ENCODE measurements at regions not wholly inside any gene's neighbourhood (a gene's known extent, or its start where the extent isn't known, plus 50 kb on each side); places are given as distances from the start of the nearest gene placed in this dataset.
A peak's percentile ranks its signal among the peaks of the same experiment; 100 is the strongest.
"Not testable (repeated sequence)": the region's sequence is repeated elsewhere in the genome, so short reads cannot be mapped to it uniquely, and the experiment has no call there.

GRCh38 chr2:75915851-75916634, 205.3 kb upstream of the GCFC2 start:
- no peak for DNase-seq (ENCODE audit: low spot score)

GRCh38 chr2:75896779-75897366, 186.2 kb upstream of the GCFC2 start:
- peak; percentile 69 for DNase-seq (ENCODE audit: low spot score)

- DNase-seq (ENCODE audit: low spot score): no peak
Observed at GRCh38 chr2:75894170-75894569, 183.5 kb upstream of the GCFC2 start.

- no peak for DNase-seq (ENCODE audit: low spot score)
Observed at GRCh38 chr2:75892490-75892889, 181.8 kb upstream of the GCFC2 start.

GRCh38 chr2:75882530-75882929, 171.8 kb upstream of the GCFC2 start:
- no peak for DNase-seq (ENCODE audit: low spot score)

- not testable (repeated sequence) for DNase-seq (ENCODE audit: low spot score)
Observed at GRCh38 chr2:75875606-75876005, 164.9 kb upstream of the GCFC2 start.

- not testable (repeated sequence) for DNase-seq (ENCODE audit: low spot score)
Observed at GRCh38 chr2:75871762-75872614, 161.3 kb upstream of the GCFC2 start.

- DNase-seq (ENCODE audit: low spot score): no peak
Observed at GRCh38 chr2:75870651-75871137, 160.0 kb upstream of the GCFC2 start.

- no peak for DNase-seq (ENCODE audit: low spot score)
Observed at GRCh38 chr2:75870133-75870532, 159.4 kb upstream of the GCFC2 start.

GRCh38 chr2:75865702-75866101, 155.0 kb upstream of the GCFC2 start:
- DNase-seq (ENCODE audit: low spot score): no peak

GRCh38 chr2:75865083-75865482, 154.4 kb upstream of the GCFC2 start:
- no peak for DNase-seq (ENCODE audit: low spot score)

GRCh38 chr2:75862547-75862946, 151.8 kb upstream of the GCFC2 start:
- no peak for DNase-seq (ENCODE audit: low spot score)

GRCh38 chr2:75853436-75853835, 142.7 kb upstream of the GCFC2 start:
- DNase-seq (ENCODE audit: low spot score): no peak

- DNase-seq (ENCODE audit: low spot score): no peak
Observed at GRCh38 chr2:75852639-75853038, 141.9 kb upstream of the GCFC2 start.

- DNase-seq (ENCODE audit: low spot score): no peak
Observed at GRCh38 chr2:75846683-75847190, 136.0 kb upstream of the GCFC2 start.

- DNase-seq (ENCODE audit: low spot score): no peak
Observed at GRCh38 chr2:75844651-75845050, 133.9 kb upstream of the GCFC2 start.

- DNase-seq (ENCODE audit: low spot score): peak; percentile 4
Observed at GRCh38 chr2:75834588-75834987, 123.9 kb upstream of the GCFC2 start.

- no peak for DNase-seq (ENCODE audit: low spot score)
Observed at GRCh38 chr2:75833386-75833785, 122.7 kb upstream of the GCFC2 start.

- no peak for DNase-seq (ENCODE audit: low spot score)
Observed at GRCh38 chr2:75828826-75829225, 118.1 kb upstream of the GCFC2 start.

- DNase-seq (ENCODE audit: low spot score): not testable (repeated sequence)
Observed at GRCh38 chr2:75823515-75823914, 112.8 kb upstream of the GCFC2 start.

- no peak for DNase-seq (ENCODE audit: low spot score)
Observed at GRCh38 chr2:75822336-75822735, 111.6 kb upstream of the GCFC2 start.

GRCh38 chr2:75820693-75821092, 110.0 kb upstream of the GCFC2 start:
- DNase-seq (ENCODE audit: low spot score): no peak
